Transverse colon (tissue), 4 donors: ENCODE measurements at regions not wholly inside any gene's neighbourhood (a gene's known extent, or its start where the extent isn't known, plus 50 kb on each side); places are given as distances from the start of the nearest gene placed in this dataset.

ENCODE experiments used
- DNase-seq: peaks from one replicate; pipeline ENCODE4 v3.0.0-alpha.2; 2019
- H3K27ac ChIP-seq, 4 donors: fragments of 200-600 bp; sonication (generic); 2 replicates each; pipeline ENCODE4 v1.5.1; 2016 to 2018; ENCODE audit warnings: inconsistent platforms in 4 of 4
- H3K27me3 ChIP-seq: fragments of 200-600 bp; sonication (generic); 2 replicates; pipeline ENCODE4 v1.5.1; 2017; ENCODE audit warnings: inconsistent platforms
- H3K36me3 ChIP-seq, 4 donors: fragments of 200-600 bp; sonication (generic); 2 replicates each; pipeline ENCODE4 v1.5.1; 2017 to 2019; ENCODE audit warnings: inconsistent platforms in 4 of 4
- H3K4me1 ChIP-seq, 4 donors: fragments of 200-600 bp; sonication (generic); 2 replicates each; pipeline ENCODE4 v1.5.1; 2017 to 2020; ENCODE audit warnings: inconsistent platforms in 4 of 4
- H3K4me3 ChIP-seq, 4 donors: fragments of 200-600 bp; sonication (generic); 1 replicate in 1 of 4; 2 replicates in 3 of 4; pipeline versions ENCODE4 v1.5.1 to v1.6.1; 2017 to 2019; ENCODE audit warnings: inconsistent platforms in 4 of 4
- H3K9me3 ChIP-seq, 2 donors: fragments of 200-600 bp; sonication (generic); 2 replicates each; pipeline ENCODE4 v1.5.1; 2017 to 2019; ENCODE audit warnings: inconsistent platforms in 2 of 2
- CTCF ChIP-seq, 5 experiments: fragments of 200-600 bp in 3 of 5; fragments of 450-650 bp in 2 of 5; sonication (generic) in 3 of 5; IDR thresholded peaks; 1 replicate in 2 of 5; 2 replicates in 3 of 5; pipeline ENCODE4 v1.5.1; 2016 to 2017; ENCODE audit warnings: antibody characterized with exemption in 5 of 5, inconsistent platforms in 3 of 5, mild to moderate bottlenecking in 2 of 5, moderate library complexity in 1 of 5
- EP300 ChIP-seq: sonication (generic); formaldehyde crosslinking; IDR thresholded peaks from one replicate; pipeline ENCODE4 v1.6.1; 2017; ENCODE audit warnings: antibody characterized with exemption, low read depth
- POLR2A ChIP-seq: fragments of 450-650 bp; IDR thresholded peaks from one replicate; pipeline ENCODE4 v1.6.1; 2016; ENCODE audit warnings: antibody characterized with exemption, mild to moderate bottlenecking, moderate library complexity
- POLR2AphosphoS5 ChIP-seq, 3 donors: sonication (generic); formaldehyde crosslinking; IDR thresholded peaks; one replicate each; pipeline ENCODE4 v1.6.1; 2016; ENCODE audit warnings: antibody characterized with exemption in 3 of 3
- WGBS, 2 donors: methylation state at CpG; one replicate each; pipeline ENCODE4 v1.1.5; 2018; ENCODE audit warnings: low coverage in 1 of 2; 5-methylcytosine and 5-hydroxymethylcytosine counted together
- in situ Hi-C, 4 donors: fragments of 200-750 bp; cut with MboI; loops; one replicate each; pipeline versions ENCODE4 v1.15.0 to v1.15.1; 2017; ENCODE audit warnings: low sequenced_read_pairs in 3 of 4, low pct_ligation_motif_present in 1 of 4, low pct_unique_long_range_greater_than_20kb in 1 of 4
- intact Hi-C: fragments of 100-400 bp; cut with DNase I; formaldehyde crosslinking; loops from one replicate; pipeline ENCODE4 v1.15.1; 2023; ENCODE audit warnings: low total_unique reads

GRCh38 chr9:100927763-100928162 lies 100.8 kb upstream of the PLPPR1 start:
- no peaks in the 10 kb centered on the region for H3K36me3 ChIP-seq
- in situ Hi-C loops (no loop called here), intact Hi-C loops (no loop called here)
- H3K4me1 ChIP-seq: no peaks in the 10 kb centered on the region
- 78 to 88% methylated on average over 2 of the region's 2 CpGs for WGBS, 2 donors
- no peaks in the 10 kb centered on the region for H3K27me3 ChIP-seq
- H3K4me3 ChIP-seq: no peak overlapping the region
- no peak overlapping the region for H3K27ac ChIP-seq
- TF ChIP-seq CTCF (IDR thresholded peaks at IDR 0.05) (no peak), EP300 (no peak), POLR2AphosphoS5 (IDR thresholded peaks at IDR 0.05) (no peak), POLR2A (no peak)
- no peak for DNase-seq
- no peaks in the 10 kb centered on the region for H3K9me3 ChIP-seq

GRCh38 chr9:100933656-100934055 lies 94.9 kb upstream of the PLPPR1 start:
- no peak for DNase-seq
- WGBS, 2 donors: 64 to 70% methylated on average over 2 of the region's 2 CpGs
- Histone ChIP-seq H3K36me3 (no peaks in the 10 kb centered on the region), H3K27me3 (no peaks in the 10 kb centered on the region), H3K4me1 (no peaks in the 10 kb centered on the region), H3K27ac (no peak overlapping the region), H3K4me3 (no peak overlapping the region), H3K9me3 (no peaks in the 10 kb centered on the region)
- intact Hi-C loops: no loop called here
- in situ Hi-C loops: no loop called here
- TF ChIP-seq POLR2AphosphoS5 (IDR thresholded peaks at IDR 0.05) (no peak), CTCF (IDR thresholded peaks at IDR 0.05) (no peak), EP300 (no peak), POLR2A (no peak)

- no peak for DNase-seq
- H3K4me3 ChIP-seq: no peak overlapping the region
- TF ChIP-seq CTCF (IDR thresholded peaks at IDR 0.05): no peak
- no peak for TF ChIP-seq POLR2A
- no peak for TF ChIP-seq EP300
- TF ChIP-seq POLR2AphosphoS5 (IDR thresholded peaks at IDR 0.05): no peak
- H3K36me3 ChIP-seq: no peaks in the 10 kb centered on the region
- H3K9me3 ChIP-seq: no peaks in the 10 kb centered on the region
- WGBS, 2 donors: 74% methylated on average over 3 of the region's 3 CpGs; no CpG with 5 or more reads in 1 of the 2 donors
- in situ Hi-C loops: no loop called here
- H3K27ac ChIP-seq: no peak overlapping the region
- H3K4me1 ChIP-seq: no peaks in the 10 kb centered on the region
- H3K27me3 ChIP-seq: no peaks in the 10 kb centered on the region
- intact Hi-C loops: no loop called here
Measured at GRCh38 chr9:100937382-100937781, 91.1 kb upstream of the PLPPR1 start.

GRCh38 chr9:100938507-100938906 lies 90.0 kb upstream of the PLPPR1 start:
- 86% methylated on average over 1 of the region's 1 CpG; no CpG with 5 or more reads in 1 of the 2 donors for WGBS, 2 donors
- intact Hi-C loops: no loop called here
- DNase-seq: no peak

More at GRCh38 chr9:100938507-100938906, 90.0 kb upstream of the PLPPR1 start:
- no peak overlapping the region for H3K27ac ChIP-seq
- no peaks in the 10 kb centered on the region for H3K36me3 ChIP-seq
- no peaks in the 10 kb centered on the region for H3K4me1 ChIP-seq
- H3K4me3 ChIP-seq: no peak overlapping the region
- in situ Hi-C loops: no loop called here
- no peaks in the 10 kb centered on the region for H3K27me3 ChIP-seq
- no peak for TF ChIP-seq POLR2AphosphoS5 (IDR thresholded peaks at IDR 0.05)
- TF ChIP-seq CTCF (IDR thresholded peaks at IDR 0.05): no peak
- TF ChIP-seq POLR2A: no peak
- no peak for TF ChIP-seq EP300
- H3K9me3 ChIP-seq: no peaks in the 10 kb centered on the region
